HG02852 (cell line): ENCODE measurements at regions not wholly inside any gene's neighbourhood (a gene's known extent, or its start where the extent isn't known, plus 50 kb on each side); places are given as distances from the start of the nearest gene placed in this dataset.
"Not testable (repeated sequence)": the region's sequence is repeated elsewhere in the genome, so short reads cannot be mapped to it uniquely, and the experiment has no call there.

Experiments
- ATAC-seq: cut with Tn5 transposase; IDR thresholded peaks from one replicate; pipeline ENCODE4 v1.9.1; 2021; ENCODE audit warnings: mild to moderate bottlenecking, moderate library complexity; ENCODE audit not compliant: unreplicated experiment

GRCh38 chr4:167802463-167803212 lies 289.7 kb upstream of the ANXA10 start:
- ATAC-seq, result no peak

GRCh38 chr4:167811958-167812357 lies 280.4 kb upstream of the ANXA10 start:
- ATAC-seq, result no peak

- ATAC-seq, result no peak
These were observed 266.1 kb upstream of the ANXA10 start for GRCh38 chr4:167826281-167826680.

GRCh38 chr4:167831855-167832254 lies 260.5 kb upstream of the ANXA10 start:
- no peak for ATAC-seq

- ATAC-seq, result no peak
These were observed 253.7 kb upstream of the ANXA10 start for GRCh38 chr4:167838686-167839085.

GRCh38 chr4:167842487-167842886 lies 249.8 kb upstream of the ANXA10 start:
- ATAC-seq, result no peak

GRCh38 chr4:167854881-167855280 lies 237.5 kb upstream of the ANXA10 start:
- no peak for ATAC-seq

GRCh38 chr4:167858127-167858526 lies 234.2 kb upstream of the ANXA10 start:
- ATAC-seq, result not testable (repeated sequence)

- no peak for ATAC-seq
These were observed 225.1 kb upstream of the ANXA10 start for GRCh38 chr4:167867191-167867590.

- ATAC-seq, result no peak
These were observed 224.2 kb upstream of the ANXA10 start for GRCh38 chr4:167868163-167868562.

- ATAC-seq, result no peak
These were observed 218.8 kb upstream of the ANXA10 start for GRCh38 chr4:167873496-167873895.

- not testable (repeated sequence) for ATAC-seq
These were observed 216.2 kb upstream of the ANXA10 start for GRCh38 chr4:167876091-167876490.

- not testable (repeated sequence) for ATAC-seq
These were observed 214.5 kb upstream of the ANXA10 start for GRCh38 chr4:167877826-167878225.

- no peak for ATAC-seq
These were observed 209.1 kb upstream of the ANXA10 start for GRCh38 chr4:167883266-167883665.

GRCh38 chr4:167885071-167885470 lies 207.3 kb upstream of the ANXA10 start:
- no peak for ATAC-seq

GRCh38 chr4:167885872-167886271 lies 206.5 kb upstream of the ANXA10 start:
- ATAC-seq, result no peak

- no peak for ATAC-seq
These were observed 204.6 kb upstream of the ANXA10 start for GRCh38 chr4:167887726-167888125.

- ATAC-seq, result no peak
These were observed 202.1 kb upstream of the ANXA10 start for GRCh38 chr4:167890226-167890625.

- ATAC-seq, result no peak
These were observed 198.8 kb upstream of the ANXA10 start for GRCh38 chr4:167893531-167893930.

- not testable (repeated sequence) for ATAC-seq
These were observed 196.1 kb upstream of the ANXA10 start for GRCh38 chr4:167896260-167896659.

GRCh38 chr4:167897116-167897515 lies 195.2 kb upstream of the ANXA10 start:
- ATAC-seq, result no peak

- ATAC-seq, result no peak
These were observed 189.0 kb upstream of the ANXA10 start for GRCh38 chr4:167903291-167903721.

GRCh38 chr4:167906851-167907250 lies 185.5 kb upstream of the ANXA10 start:
- ATAC-seq, result no peak
